HCT116 (cell line): ENCODE measurements at regions not wholly inside any gene's neighbourhood (a gene's known extent, or its start where the extent isn't known, plus 50 kb on each side); places are given as distances from the start of the nearest gene placed in this dataset.

Experiments used
- ATAC-seq: fragments of 200-7000 bp; cut with Tn5 transposase; 2 replicates; pipeline ENCODE4 v1.9.1; 2020; ENCODE audit warnings: mild to moderate bottlenecking, moderate library complexity
- BruUV-seq: library from RNA; stranded (reverse); fragments of 400-500 nt; replicated peaks from 2 replicates; lab custom pipeline; 2021; lab: Mats Ljungman, UMichigan
- CTCF ChIA-PET: fragments of 300-600 bp; sonication (Branson Sonifier 250); formaldehyde crosslinking; loops from one replicate; lab custom pipeline; 2021; ENCODE audit warnings: antibody characterized with exemption; lab: Charles Lee
- POLR2A ChIA-PET: fragments of 300-600, 350-600 bp; sonication (Branson Sonifier 250); formaldehyde crosslinking; loops from one replicate; lab custom pipeline; 2021; ENCODE audit warnings: antibody characterized with exemption; lab: Charles Lee
- RAD21 ChIA-PET, 2 experiments: fragments of 300-600 bp; sonication (Branson Sonifier 250); formaldehyde crosslinking; loops; one replicate each; lab custom pipeline; 2023; ENCODE audit warnings: low total read pairs in 2 of 2; ENCODE audit not compliant: uncharacterized antibody in 2 of 2, unreplicated experiment in 2 of 2, low non-redundant PET in 1 of 2; lab: Charles Lee
- DNase-seq: peaks from one replicate; pipeline ENCODE4 v3.0.0-alpha.2; 2010; ENCODE audit warnings: low read depth, low spot score
- H2AFZ ChIP-seq: fragments of 200-600 bp; shearing (Covaris generic), sonication (generic); 2 replicates; pipeline ENCODE4 v1.6.1; 2017; ENCODE audit warnings: low read depth, mixed run types, mixed read lengths, antibody characterized with exemption, low read length; ENCODE audit not compliant: poor library complexity, severe bottlenecking
- H3K27ac ChIP-seq: 2 replicates; pipeline ENCODE4 v1.5.1; 2012; ENCODE audit warnings: low read depth, low read length
- H3K27me3 ChIP-seq: fragments of 200-600 bp; sonication (generic); 2 replicates; pipeline ENCODE4 v1.6.1; 2016; ENCODE audit warnings: mixed run types, low read length, mixed read lengths; ENCODE audit not compliant: insufficient read depth
- H3K36me3 ChIP-seq, 2 experiments: fragments of 200-500 bp in 1 of 2; fragments of 200-600 bp in 1 of 2; sonication (Bioruptor generic) in 1 of 2; sonication (generic) in 1 of 2; 2 replicates each; pipeline versions ENCODE4 v1.5.1 to v1.6.1; 2014 to 2016; ENCODE audit warnings: low read length in 2 of 2, inconsistent platforms in 1 of 2, mixed read lengths in 1 of 2, mixed run types in 1 of 2; ENCODE audit not compliant: insufficient read depth in 2 of 2, control insufficient read depth in 1 of 2
- H3K4me1 ChIP-seq, 2 experiments: fragments of 200-600 bp in 1 of 2; sonication (generic) in 1 of 2; 2 replicates each; pipeline versions ENCODE4 v1.5.1 to v1.6.1; 2012 to 2017; ENCODE audit warnings: low read length in 2 of 2, inconsistent platforms in 1 of 2, mild to moderate bottlenecking in 1 of 2, mixed read lengths in 1 of 2, mixed run types in 1 of 2, moderate library complexity in 1 of 2; ENCODE audit not compliant: insufficient read depth in 2 of 2, control insufficient read depth in 1 of 2
- H3K4me2 ChIP-seq: fragments of 200-600 bp; sonication (generic); 2 replicates; pipeline ENCODE4 v1.6.1; 2017; ENCODE audit warnings: mixed run types, low read length, mixed read lengths
- H3K4me3 ChIP-seq, 2 experiments: fragments of 200-600 bp in 1 of 2; sonication (generic) in 1 of 2; replicated peaks in 1 of 2; 2 replicates each; pipeline ENCODE4 v1.5.1; 2011 to 2016; ENCODE audit warnings: low read length in 2 of 2, control low read depth in 1 of 2, low read depth in 1 of 2, mild to moderate bottlenecking in 1 of 2, mixed read lengths in 1 of 2, mixed run types in 1 of 2
- H3K79me2 ChIP-seq: fragments of 200-600 bp; sonication (generic); 2 replicates; pipeline ENCODE4 v1.6.1; 2017; ENCODE audit warnings: mild to moderate bottlenecking, mixed run types, low read length, moderate library complexity, mixed read lengths; ENCODE audit not compliant: insufficient read depth
- H3K9ac ChIP-seq: fragments of 200-600 bp; sonication (generic); 2 replicates; pipeline ENCODE4 v1.6.1; 2016; ENCODE audit warnings: low read length, mixed read lengths
- H3K9me2 ChIP-seq: fragments of 200-600 bp; sonication (generic), shearing (Covaris generic); 2 replicates; pipeline ENCODE4 v1.6.1; 2017; ENCODE audit warnings: mixed run types, mild to moderate bottlenecking, moderate library complexity; ENCODE audit not compliant: insufficient read depth
- H3K9me3 ChIP-seq, 2 experiments: fragments of 200-500 bp in 1 of 2; fragments of 200-600 bp in 1 of 2; sonication (Bioruptor generic) in 1 of 2; sonication (generic) in 1 of 2; 2 replicates each; pipeline ENCODE4 v1.6.1; 2014 to 2017; ENCODE audit warnings: low read length in 2 of 2, mixed read lengths in 2 of 2, inconsistent platforms in 1 of 2, low read depth in 1 of 2, mild to moderate bottlenecking in 1 of 2, mixed run types in 1 of 2, moderate library complexity in 1 of 2; ENCODE audit not compliant: control insufficient read depth in 1 of 2, insufficient read depth in 1 of 2
- H4K20me1 ChIP-seq: fragments of 200-600 bp; sonication (generic), shearing (Covaris generic); 2 replicates; pipeline ENCODE4 v1.6.1; 2017; ENCODE audit warnings: mixed run types, mild to moderate bottlenecking, moderate library complexity; ENCODE audit not compliant: insufficient read depth
- ATF3 ChIP-seq: IDR thresholded peaks from 2 replicates; pipeline ENCODE4 v1.6.1; 2012
- CBX3 ChIP-seq: IDR thresholded peaks from 2 replicates; pipeline ENCODE4 v1.6.1; 2012; ENCODE audit warnings: low read depth
- CTCF ChIP-seq, 3 experiments: fragments of 200-600 bp in 1 of 3; sonication (generic) in 1 of 3; IDR thresholded peaks in 2 of 3; conservative IDR thresholded peaks in 1 of 3; 2 replicates each; pipeline ENCODE4 v1.5.1; 2012 to 2017; ENCODE audit warnings: low read depth in 2 of 3, low read length in 2 of 3, antibody characterized with exemption in 1 of 3, borderline replicate concordance in 1 of 3, control low read depth in 1 of 3, mild to moderate bottlenecking in 1 of 3, mixed read lengths in 1 of 3, mixed run types in 1 of 3, moderate library complexity in 1 of 3; ENCODE audit not compliant: insufficient read depth in 1 of 3
- EGR1 ChIP-seq: IDR thresholded peaks from 2 replicates; pipeline ENCODE4 v1.6.1; 2012; ENCODE audit warnings: low read depth
- ELF1 ChIP-seq: IDR thresholded peaks from 2 replicates; pipeline ENCODE4 v1.6.1; 2012; ENCODE audit warnings: low read depth, borderline replicate concordance
- EZH2 ChIP-seq: fragments of 200-600 bp; sonication (generic); IDR thresholded peaks from 2 replicates; pipeline ENCODE4 v1.6.1; 2017; ENCODE audit warnings: antibody characterized with exemption, mixed run types
- EZH2phosphoT487 ChIP-seq: fragments of 200-600 bp; IDR thresholded peaks from 2 replicates; pipeline ENCODE4 v1.6.1; 2018; ENCODE audit warnings: antibody characterized with exemption, borderline replicate concordance
- FOSL1 ChIP-seq: IDR thresholded peaks from 2 replicates; pipeline ENCODE4 v1.6.1; 2012; ENCODE audit warnings: low read depth
- JUND ChIP-seq: IDR thresholded peaks from 2 replicates; pipeline ENCODE4 v1.6.1; 2012
- MAX ChIP-seq: IDR thresholded peaks from 2 replicates; pipeline ENCODE4 v1.6.1; 2012
- POLR2AphosphoS5 ChIP-seq: IDR thresholded peaks from 2 replicates; pipeline ENCODE4 v1.6.1; 2011; ENCODE audit warnings: mild to moderate bottlenecking, low read depth, low read length, moderate library complexity
- RAD21 ChIP-seq: IDR thresholded peaks from 2 replicates; pipeline ENCODE4 v1.6.1; 2012; ENCODE audit warnings: low read depth, mild to moderate bottlenecking
- SIN3A ChIP-seq: IDR thresholded peaks from 2 replicates; pipeline ENCODE4 v1.6.1; 2012; ENCODE audit warnings: low read depth
- SP1 ChIP-seq: IDR thresholded peaks from 2 replicates; pipeline ENCODE4 v1.6.1; 2012; ENCODE audit warnings: low read depth
- YY1 ChIP-seq: IDR thresholded peaks from 2 replicates; pipeline ENCODE4 v1.6.1; 2011; ENCODE audit warnings: low read length, low read depth, moderate library complexity, mild to moderate bottlenecking; ENCODE audit not compliant: insufficient replicate concordance; ENCODE audit errors: extremely low read depth
- ZNF274 ChIP-seq: fragments of 200-500 bp; sonication (Bioruptor generic); IDR thresholded peaks from 2 replicates; pipeline ENCODE4 v1.6.1; 2014; ENCODE audit warnings: mild to moderate bottlenecking, low read depth, low read length, inconsistent platforms
- intact Hi-C: fragments of 100-400 bp; cut with micrococcal nuclease; formaldehyde crosslinking; loops from 2 replicates; pipeline ENCODE4 v1.10.0; 2022
- TF ChIP-seq, protein P1 (sequence below): IDR thresholded peaks from 2 replicates; pipeline ENCODE4 v1.6.1; 2012; ENCODE audit warnings: low read depth

DNA sequence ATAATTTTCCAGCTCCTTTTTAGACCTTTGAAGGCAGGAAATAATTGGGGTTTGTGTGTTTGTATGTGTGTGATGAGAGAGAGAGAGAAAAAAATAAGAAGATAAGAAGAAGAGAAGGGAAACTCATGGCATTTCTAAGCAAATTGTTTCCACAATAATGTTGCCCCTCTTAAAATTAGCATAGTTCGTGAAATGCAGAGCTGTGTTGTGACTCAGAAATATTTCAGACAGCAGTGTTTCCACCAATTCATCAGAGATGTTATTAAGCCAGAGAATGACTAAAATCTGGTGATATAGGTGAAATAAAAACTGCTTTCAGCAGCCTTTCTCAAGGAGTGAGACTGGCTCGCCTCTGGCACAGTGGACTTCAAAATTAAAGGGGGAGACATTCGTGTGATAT lies 65.9 kb upstream of the ARHGAP5 start:
- Histone ChIP-seq H3K79me2 (no peaks in the 10 kb centered on the region), H3K9me2 (no peaks in the 10 kb centered on the region), H3K27me3 (no peaks in the 10 kb centered on the region), H3K36me3 (no peaks in the 10 kb centered on the region), H3K9ac (no peak overlapping the region), H2AFZ (peak overlapping the region; percentile 32), H3K4me3 (no peak overlapping the region; a peak in 1 of 4 replicates), H3K4me2 (peak overlapping the region; percentile 61), H3K9me3 (no peaks in the 10 kb centered on the region), H3K27ac (no peak overlapping the region), H3K4me1 (peaks cover 22 to 42% of the 10 kb centered on the region in 2 experiments), H4K20me1 (no peaks in the 10 kb centered on the region)
- ATAC-seq (no peak), DNase-seq (no peak)
- TF ChIP-seq CBX3 (no peak), SP1 (no peak)
- no TSS peak for BruUV-seq
- intact Hi-C loops = no loop called here
- RAD21 ChIA-PET = no interaction called here
- CTCF ChIA-PET = no interaction called here
- POLR2A ChIA-PET = no interaction called here

DNA sequence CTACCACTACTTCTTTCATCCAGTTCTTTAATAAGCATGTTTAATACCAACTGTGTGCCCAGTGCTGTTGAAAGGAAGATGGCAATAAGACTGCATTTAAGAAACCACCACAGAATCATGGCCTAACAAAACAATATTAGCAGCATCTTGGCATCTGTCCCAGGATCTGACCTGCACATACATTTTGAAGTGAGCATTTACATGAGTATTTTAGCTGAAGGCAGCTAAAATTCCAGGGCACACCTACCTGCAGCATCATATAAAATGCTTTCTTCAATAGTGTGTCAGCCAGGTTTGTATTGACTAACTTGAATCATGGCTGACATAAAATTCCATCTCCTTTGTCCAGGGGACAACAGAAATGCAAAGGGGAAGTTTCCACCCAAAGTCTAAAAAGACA lies 65.0 kb upstream of the ARHGAP5 start:
- ChIA-PET POLR2A (no interaction called here), CTCF (no interaction called here), RAD21 (no interaction called here)
- H3K4me1 ChIP-seq = peaks cover 15 to 34% of the 10 kb centered on the region in 2 experiments; a peak in 3 of 4 replicates
- no peak overlapping the region for H3K9ac ChIP-seq
- H3K9me3 ChIP-seq = no peaks in the 10 kb centered on the region
- intact Hi-C loops = no loop called here
- no peaks in the 10 kb centered on the region for H3K36me3 ChIP-seq
- DNase-seq (no peak), ATAC-seq (no peak)
- no peak overlapping the region for H3K4me2 ChIP-seq
- no peaks in the 10 kb centered on the region for H3K9me2 ChIP-seq
- H3K27me3 ChIP-seq = no peaks in the 10 kb centered on the region
- H3K27ac ChIP-seq = no peak overlapping the region
- H3K79me2 ChIP-seq = no peaks in the 10 kb centered on the region
- H4K20me1 ChIP-seq = no peaks in the 10 kb centered on the region
- H3K4me3 ChIP-seq = no peak overlapping the region
- BruUV-seq = no TSS peak
- no peak overlapping the region for H2AFZ ChIP-seq
- TF ChIP-seq MAX (no peak), POLR2AphosphoS5 (no peak), ATF3 (no peak), EZH2 (no peak), EZH2phosphoT487 (no peak), CTCF (IDR thresholded peaks at IDR 0.05 in 2 of 3, conservative IDR thresholded peaks at IDR 0.05 in 1 of 3; ENCODE audit: borderline replicate concordance in 1 of 3, insufficient read depth in 1 of 3, low read depth in 2 of 3, low read length in 2 of 3) (no peak), FOSL1 (no peak), ELF1 (no peak), ZNF274 (no peak), YY1 (no peak), RAD21 (no peak), JUND (no peak), EGR1 (no peak), SIN3A (no peak)
- TF ChIP-seq, protein P1, sequence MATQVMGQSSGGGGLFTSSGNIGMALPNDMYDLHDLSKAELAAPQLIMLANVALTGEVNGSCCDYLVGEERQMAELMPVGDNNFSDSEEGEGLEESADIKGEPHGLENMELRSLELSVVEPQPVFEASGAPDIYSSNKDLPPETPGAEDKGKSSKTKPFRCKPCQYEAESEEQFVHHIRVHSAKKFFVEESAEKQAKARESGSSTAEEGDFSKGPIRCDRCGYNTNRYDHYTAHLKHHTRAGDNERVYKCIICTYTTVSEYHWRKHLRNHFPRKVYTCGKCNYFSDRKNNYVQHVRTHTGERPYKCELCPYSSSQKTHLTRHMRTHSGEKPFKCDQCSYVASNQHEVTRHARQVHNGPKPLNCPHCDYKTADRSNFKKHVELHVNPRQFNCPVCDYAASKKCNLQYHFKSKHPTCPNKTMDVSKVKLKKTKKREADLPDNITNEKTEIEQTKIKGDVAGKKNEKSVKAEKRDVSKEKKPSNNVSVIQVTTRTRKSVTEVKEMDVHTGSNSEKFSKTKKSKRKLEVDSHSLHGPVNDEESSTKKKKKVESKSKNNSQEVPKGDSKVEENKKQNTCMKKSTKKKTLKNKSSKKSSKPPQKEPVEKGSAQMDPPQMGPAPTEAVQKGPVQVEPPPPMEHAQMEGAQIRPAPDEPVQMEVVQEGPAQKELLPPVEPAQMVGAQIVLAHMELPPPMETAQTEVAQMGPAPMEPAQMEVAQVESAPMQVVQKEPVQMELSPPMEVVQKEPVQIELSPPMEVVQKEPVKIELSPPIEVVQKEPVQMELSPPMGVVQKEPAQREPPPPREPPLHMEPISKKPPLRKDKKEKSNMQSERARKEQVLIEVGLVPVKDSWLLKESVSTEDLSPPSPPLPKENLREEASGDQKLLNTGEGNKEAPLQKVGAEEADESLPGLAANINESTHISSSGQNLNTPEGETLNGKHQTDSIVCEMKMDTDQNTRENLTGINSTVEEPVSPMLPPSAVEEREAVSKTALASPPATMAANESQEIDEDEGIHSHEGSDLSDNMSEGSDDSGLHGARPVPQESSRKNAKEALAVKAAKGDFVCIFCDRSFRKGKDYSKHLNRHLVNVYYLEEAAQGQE = no peak
